ENCODE measurements at regions not wholly inside any gene's neighbourhood (a gene's known extent, or its start where the extent isn't known, plus 50 kb on each side); places are given as distances from the start of the nearest gene placed in this dataset.

GRCh38 chr1:181206979-181207790, 118.7 kb downstream of the IER5 start:
- TF ChIP-seq CTCF (conservative IDR thresholded peaks at IDR 0.05) = no peak
- no peak overlapping the region for H3K27ac Mint-ChIP-seq (ENCODE audit: unreplicated experiment)
- peaks cover 30% of the 10 kb centered on the region for H3K27me3 Mint-ChIP-seq (ENCODE audit: low read depth)
- DNase-seq (ENCODE audit: low read depth, low spot score) = no peak
- H3K9me3 Mint-ChIP-seq = no peaks in the 10 kb centered on the region
- no peak overlapping the region for H3K4me3 Mint-ChIP-seq
- no peaks in the 10 kb centered on the region for H3K36me3 Mint-ChIP-seq (ENCODE audit: low read depth)
- H3K4me1 Mint-ChIP-seq = no peaks in the 10 kb centered on the region

- DNase-seq (ENCODE audit: low read depth, low spot score) = no peak
- Mint-ChIP-seq H3K27ac (ENCODE audit: unreplicated experiment) (no peak overlapping the region), H3K4me3 (no peak overlapping the region), H3K36me3 (ENCODE audit: low read depth) (no peaks in the 10 kb centered on the region), H3K9me3 (no peaks in the 10 kb centered on the region), H3K4me1 (no peaks in the 10 kb centered on the region), H3K27me3 (ENCODE audit: low read depth) (peaks cover 32% of the 10 kb centered on the region)
- no peak for TF ChIP-seq CTCF (conservative IDR thresholded peaks at IDR 0.05)
These were observed 119.6 kb downstream of the IER5 start for GRCh38 chr1:181208083-181208482.

GRCh38 chr1:181208967-181209366, 120.5 kb downstream of the IER5 start:
- Mint-ChIP-seq H3K4me3 (no peak overlapping the region), H3K36me3 (ENCODE audit: low read depth) (no peaks in the 10 kb centered on the region), H3K4me1 (no peaks in the 10 kb centered on the region), H3K27me3 (ENCODE audit: low read depth) (peaks cover 30% of the 10 kb centered on the region), H3K27ac (ENCODE audit: unreplicated experiment) (no peak overlapping the region), H3K9me3 (no peaks in the 10 kb centered on the region)
- DNase-seq (ENCODE audit: low read depth, low spot score) = no peak
- no peak for TF ChIP-seq CTCF (conservative IDR thresholded peaks at IDR 0.05)

GRCh38 chr1:181213056-181213455, 124.6 kb downstream of the IER5 start:
- H3K27ac Mint-ChIP-seq (ENCODE audit: unreplicated experiment) = no peak overlapping the region
- no peaks in the 10 kb centered on the region for H3K4me1 Mint-ChIP-seq
- no peak for DNase-seq (ENCODE audit: low read depth, low spot score)
- peaks cover 26% of the 10 kb centered on the region for H3K27me3 Mint-ChIP-seq (ENCODE audit: low read depth)
- no peak for TF ChIP-seq CTCF (conservative IDR thresholded peaks at IDR 0.05)
- H3K9me3 Mint-ChIP-seq = peaks cover 6% of the 10 kb centered on the region
- no peaks in the 10 kb centered on the region for H3K36me3 Mint-ChIP-seq (ENCODE audit: low read depth)
- H3K4me3 Mint-ChIP-seq = no peak overlapping the region

- Mint-ChIP-seq H3K4me1 (no peaks in the 10 kb centered on the region), H3K27me3 (ENCODE audit: low read depth) (peaks cover 20% of the 10 kb centered on the region), H3K4me3 (no peak overlapping the region), H3K9me3 (peaks cover 10% of the 10 kb centered on the region), H3K36me3 (ENCODE audit: low read depth) (no peaks in the 10 kb centered on the region), H3K27ac (ENCODE audit: unreplicated experiment) (no peak overlapping the region)
- DNase-seq (ENCODE audit: low read depth, low spot score) = no peak
- TF ChIP-seq CTCF (conservative IDR thresholded peaks at IDR 0.05) = no peak
These were observed 128.1 kb downstream of the IER5 start for GRCh38 chr1:181216591-181216994.
